ENCODE measurements at regions not wholly inside any gene's neighbourhood (a gene's known extent, or its start where the extent isn't known, plus 50 kb on each side); places are given as distances from the start of the nearest gene placed in this dataset.
"Not testable (repeated sequence)": the region's sequence is repeated elsewhere in the genome, so short reads cannot be mapped to it uniquely, and the experiment has no call there.

GRCh38 chr1:228825041-228825440 is 89.8 kb downstream of the RHOU start:
- DNase-seq: no peak

GRCh38 chr1:228825840-228826484 is 90.7 kb downstream of the RHOU start:
- DNase-seq: no peak

GRCh38 chr1:228827019-228827418 is 91.7 kb downstream of the RHOU start:
- DNase-seq: no peak

- DNase-seq: no peak
These were observed 92.9 kb downstream of the RHOU start for GRCh38 chr1:228828151-228828550.

- DNase-seq: no peak
These were observed 95.1 kb downstream of the RHOU start for GRCh38 chr1:228830185-228830953.

- peak in 1 of 2 donors; percentile 18 for DNase-seq
These were observed 95.7 kb downstream of the RHOU start for GRCh38 chr1:228830954-228831481.

- no peak for DNase-seq
These were observed 98.8 kb downstream of the RHOU start for GRCh38 chr1:228833911-228834688.

GRCh38 chr1:228835456-228835855 is 100.2 kb downstream of the RHOU start:
- DNase-seq: no peak

GRCh38 chr1:228835911-228836310 is 100.6 kb downstream of the RHOU start:
- no peak for DNase-seq

GRCh38 chr1:228836427-228836826 is 101.1 kb downstream of the RHOU start:
- DNase-seq: no peak

- no peak for DNase-seq
These were observed 101.8 kb downstream of the RHOU start for GRCh38 chr1:228837032-228837431.

GRCh38 chr1:228837817-228838716 is 102.8 kb downstream of the RHOU start:
- peak in 1 of 2 donors; percentile 29 for DNase-seq

- DNase-seq: no peak
These were observed 103.6 kb downstream of the RHOU start for GRCh38 chr1:228838717-228839500.

GRCh38 chr1:228839656-228840055 is 104.4 kb downstream of the RHOU start:
- no peak for DNase-seq

GRCh38 chr1:228841632-228842031 is 106.4 kb downstream of the RHOU start:
- DNase-seq: no peak

- DNase-seq: peak in 1 of 2 donors; percentile 32
These were observed 107.0 kb downstream of the RHOU start for GRCh38 chr1:228842094-228842775.

GRCh38 chr1:228845101-228845500 is 109.8 kb downstream of the RHOU start:
- no peak for DNase-seq

- DNase-seq: no peak
These were observed 111.7 kb downstream of the RHOU start for GRCh38 chr1:228846952-228847351.

- not testable (repeated sequence) for DNase-seq
These were observed 112.2 kb downstream of the RHOU start for GRCh38 chr1:228847451-228847850.

- DNase-seq: no peak
These were observed 113.1 kb downstream of the RHOU start for GRCh38 chr1:228848406-228848805.

- DNase-seq: no peak
These were observed 113.8 kb downstream of the RHOU start for GRCh38 chr1:228849011-228849541.
